Stromal cell of bone marrow (primary cell): ENCODE measurements at regions not wholly inside any gene's neighbourhood (a gene's known extent, or its start where the extent isn't known, plus 50 kb on each side); places are given as distances from the start of the nearest gene placed in this dataset.

Source experiments
- DNase-seq: peaks from one replicate; pipeline ENCODE4 v3.0.0-alpha.2; 2012; ENCODE audit warnings: low read depth

GRCh38 chr18:31213641-31214040 is 51.0 kb upstream of the DSC1 start:
- no peak for DNase-seq

GRCh38 chr18:31217038-31217849 is 54.6 kb upstream of the DSC1 start:
- no peak for DNase-seq

DNA sequence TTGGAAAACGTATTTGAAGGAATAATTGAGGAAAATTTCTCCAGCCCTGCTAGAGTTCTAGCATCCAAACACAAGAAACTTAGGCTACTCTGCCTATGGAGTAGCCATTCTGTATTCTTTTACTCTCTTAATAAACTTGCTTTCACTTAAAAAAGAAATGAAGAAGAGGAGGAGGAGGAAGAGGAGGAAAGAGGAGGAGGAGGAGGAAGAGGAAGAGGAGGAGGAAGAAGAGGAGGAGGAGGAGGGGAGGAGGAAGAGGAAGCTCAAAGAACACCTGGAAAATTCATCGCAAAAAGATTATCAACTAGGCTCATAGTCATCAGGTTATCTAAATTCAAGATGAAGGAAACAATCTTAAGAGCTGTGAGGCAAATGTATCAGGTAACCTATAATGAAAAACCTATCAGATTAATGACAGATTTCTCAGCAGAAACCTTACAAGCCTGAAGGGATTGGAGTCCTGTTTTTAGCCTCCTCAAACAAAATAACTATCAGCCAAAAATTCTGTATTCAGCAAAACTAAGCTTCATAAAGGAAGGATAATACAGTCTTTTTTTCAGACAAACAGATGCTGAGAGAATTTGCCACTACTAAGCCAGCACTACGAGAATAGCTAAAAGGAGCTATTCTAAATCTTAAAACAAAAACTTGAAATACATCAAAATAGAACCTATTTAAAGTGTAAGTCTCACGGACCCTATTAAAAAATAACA is 56.2 kb upstream of the DSC1 start:
- DNase-seq: no peak

- no peak for DNase-seq
Observed at GRCh38 chr18:31219395-31219794, 56.7 kb upstream of the DSC1 start.

DNA sequence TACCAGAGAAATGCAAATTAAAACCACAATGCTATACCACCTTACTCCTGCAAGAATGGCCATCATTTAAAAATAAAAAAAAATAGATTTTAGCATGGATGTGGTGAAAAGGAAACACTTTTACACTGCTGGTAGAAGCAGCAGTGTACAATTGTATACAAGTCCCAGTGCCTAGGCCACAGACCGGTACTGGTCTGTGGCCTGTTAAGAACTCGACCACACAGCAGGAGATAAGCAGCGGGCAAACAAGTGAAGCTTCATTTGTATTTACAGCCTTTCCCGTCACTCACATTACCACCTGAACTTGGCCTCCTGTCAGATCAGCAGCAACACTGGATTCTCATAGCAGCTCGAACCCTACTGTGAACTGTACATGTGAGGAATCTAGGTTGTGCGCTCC is 60.7 kb upstream of the DSC1 start:
- DNase-seq: no peak

DNA sequence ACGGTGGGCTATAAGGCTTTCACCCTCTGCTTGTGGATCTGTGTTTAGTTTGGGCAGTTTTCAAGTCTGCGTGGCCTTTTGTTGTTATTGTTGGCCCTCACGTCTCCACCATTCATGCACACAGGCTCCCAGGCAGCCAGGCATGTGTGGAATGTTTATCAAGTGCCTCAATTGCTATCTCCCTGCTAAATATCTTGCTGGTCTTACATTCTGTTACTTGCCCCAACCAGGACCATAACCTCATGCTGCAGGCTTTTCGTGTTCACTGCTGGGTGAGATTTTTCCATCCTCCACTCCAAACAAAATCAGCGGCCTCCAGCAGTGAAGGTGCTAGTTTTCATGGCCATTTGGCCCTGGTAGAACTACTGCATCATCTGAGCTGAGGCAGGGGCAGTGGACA is 63.0 kb upstream of the DSC1 start:
- DNase-seq: no peak

DNA sequence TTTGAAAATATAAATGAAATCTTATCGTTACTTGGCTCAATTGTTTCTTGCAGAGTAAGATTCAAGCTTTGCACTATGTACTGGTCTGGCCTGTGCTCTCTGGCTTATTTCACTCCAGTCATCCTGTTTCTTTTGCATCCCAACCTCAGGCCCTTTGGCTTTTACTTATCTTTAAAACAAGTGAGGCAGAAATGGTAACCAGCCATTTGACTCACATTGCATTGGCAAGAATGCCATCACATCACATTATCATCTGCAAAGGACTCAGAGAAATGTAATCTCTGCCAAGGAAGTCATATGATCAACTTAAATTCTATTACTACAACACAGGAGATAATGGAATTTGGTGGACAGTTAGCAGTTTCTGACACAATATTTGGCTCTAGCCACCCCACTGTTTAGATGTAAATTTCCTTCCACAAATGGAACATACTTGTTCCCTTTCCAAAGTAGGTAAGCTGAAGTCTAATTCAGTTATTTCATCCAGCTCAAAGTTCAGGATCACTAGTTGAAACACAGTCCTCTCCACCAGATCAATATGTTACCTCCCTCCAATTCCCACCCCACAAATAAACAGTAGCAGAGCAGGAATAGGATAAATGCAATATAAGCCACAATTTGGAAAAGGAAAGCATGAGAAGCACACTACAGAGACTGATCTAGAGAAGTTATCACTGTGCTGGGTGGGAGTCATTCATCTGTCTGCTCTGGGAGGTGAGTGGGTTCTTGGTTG is 65.0 kb upstream of the DSC1 start:
- DNase-seq: no peak

- DNase-seq: no peak
Observed at GRCh38 chr18:31229829-31230228, 67.2 kb upstream of the DSC1 start.

- DNase-seq: no peak
Observed at GRCh38 chr18:31230495-31230894, 67.8 kb upstream of the DSC1 start.

DNA sequence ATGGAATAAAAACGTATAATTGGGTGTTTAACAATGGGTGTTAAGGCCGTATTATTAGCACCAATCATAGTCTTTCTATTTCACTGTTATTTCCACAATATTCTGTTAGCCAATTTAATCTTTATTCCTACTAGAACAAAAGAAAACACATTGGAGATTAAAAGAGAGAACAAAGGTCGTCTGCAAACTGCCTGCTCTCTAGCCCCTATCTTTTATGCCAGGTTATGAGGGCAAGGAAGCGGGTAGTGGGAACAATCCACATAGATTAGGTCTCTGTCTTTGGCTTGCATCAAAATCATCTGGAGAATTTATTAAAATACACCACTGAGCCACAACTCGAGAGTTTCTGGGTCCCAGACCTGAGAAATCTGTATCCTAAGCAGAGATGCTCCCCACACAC is 69.4 kb upstream of the DSC1 start:
- no peak for DNase-seq

DNA sequence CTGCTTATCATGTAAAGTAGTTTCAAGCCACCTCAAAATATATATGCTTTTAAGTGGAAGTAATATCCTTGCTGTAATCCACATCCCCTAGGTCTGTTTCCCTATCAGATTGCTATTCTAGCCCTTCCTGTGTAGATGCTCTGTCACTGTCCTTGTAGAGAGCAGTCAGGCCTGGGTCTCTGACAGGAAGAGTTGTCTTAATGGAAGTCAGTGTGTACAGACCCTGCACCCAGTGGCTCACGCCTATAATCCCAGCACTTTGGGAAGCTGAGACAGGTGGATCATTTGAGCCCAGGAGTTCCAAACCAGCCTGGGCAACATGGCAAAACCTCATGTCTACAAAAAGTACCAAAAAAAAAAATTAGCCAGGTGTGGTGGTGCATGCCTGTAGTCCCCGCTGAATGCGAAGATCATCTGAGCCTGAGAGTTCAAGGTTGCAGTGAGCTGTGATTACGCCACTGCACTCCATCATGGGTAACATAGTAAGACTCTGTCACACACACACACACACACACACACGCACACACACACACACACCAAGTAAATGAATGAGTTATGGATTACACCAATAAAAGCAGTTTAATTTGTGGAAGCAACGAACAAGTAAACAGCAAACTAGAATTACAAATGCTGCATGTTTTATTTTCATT is 70.2 kb upstream of the DSC1 start:
- no peak for DNase-seq

- DNase-seq: no peak
Observed at GRCh38 chr18:31233621-31234275, 71.1 kb upstream of the DSC1 start.

- no peak for DNase-seq
Observed at GRCh38 chr18:31235856-31236255, 73.2 kb upstream of the DSC1 start.

DNA sequence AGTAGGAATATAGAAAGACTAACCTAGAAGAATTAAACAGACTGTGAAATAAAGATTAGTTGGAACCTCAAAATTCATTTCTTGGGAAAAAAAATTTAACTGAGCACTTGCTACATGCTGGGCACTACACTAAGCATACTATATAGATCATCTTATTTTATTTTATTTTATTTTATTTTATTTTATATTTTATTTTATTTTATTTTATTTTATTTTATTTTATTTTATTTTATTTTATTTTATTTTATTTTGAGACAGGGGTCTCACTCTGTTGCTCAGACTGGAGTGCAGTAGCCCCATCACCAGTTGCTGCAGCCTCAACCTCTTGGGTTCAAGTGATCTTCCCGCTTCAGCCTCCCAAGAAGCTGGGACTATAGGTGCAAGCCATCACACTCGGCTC is 74.5 kb upstream of the DSC1 start:
- DNase-seq: no peak

DNA sequence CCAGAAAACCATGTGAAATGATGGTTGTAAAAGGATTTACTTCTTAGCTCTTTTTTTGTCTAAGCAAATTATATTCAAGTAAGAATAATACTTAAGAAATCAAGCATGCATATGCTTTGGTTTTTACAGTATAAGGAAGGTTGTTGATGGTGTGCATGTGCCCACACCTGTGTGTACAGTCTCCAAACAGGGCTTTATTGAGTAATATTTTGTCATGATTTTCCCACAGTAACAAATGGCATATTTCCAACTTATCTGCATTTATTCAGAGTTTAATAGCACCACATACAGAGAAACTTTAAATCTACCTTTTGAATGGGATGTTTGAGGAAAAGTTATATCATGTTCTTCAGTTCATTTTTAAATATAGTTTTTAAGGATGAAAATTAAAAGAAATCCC is 76.5 kb upstream of the DSG1 start:
- no peak for DNase-seq

GRCh38 chr18:31241900-31242409 is 76.0 kb upstream of the DSG1 start:
- DNase-seq: no peak

GRCh38 chr18:31243740-31244512 is 74.0 kb upstream of the DSG1 start:
- no peak for DNase-seq

- no peak for DNase-seq
Observed at GRCh38 chr18:31244771-31245394, 73.1 kb upstream of the DSG1 start.

GRCh38 chr18:31245820-31246219 is 72.1 kb upstream of the DSG1 start:
- DNase-seq: no peak

- DNase-seq: no peak
Observed at GRCh38 chr18:31246460-31246859, 71.5 kb upstream of the DSG1 start.
